Activated naive CD4-positive, alpha-beta T cell treated with anti-CD3 and anti-CD28 coated beads, Interleukin-2, amount 50 U/mL, for 16 hours (primary cell): ENCODE measurements at regions not wholly inside any gene's neighbourhood (a gene's known extent, or its start where the extent isn't known, plus 50 kb on each side); places are given as distances from the start of the nearest gene placed in this dataset.

ENCODE experiments used
- DNase-seq: peaks from one replicate; pipeline ENCODE4 v3.0.0-alpha.2; 2020

DNA sequence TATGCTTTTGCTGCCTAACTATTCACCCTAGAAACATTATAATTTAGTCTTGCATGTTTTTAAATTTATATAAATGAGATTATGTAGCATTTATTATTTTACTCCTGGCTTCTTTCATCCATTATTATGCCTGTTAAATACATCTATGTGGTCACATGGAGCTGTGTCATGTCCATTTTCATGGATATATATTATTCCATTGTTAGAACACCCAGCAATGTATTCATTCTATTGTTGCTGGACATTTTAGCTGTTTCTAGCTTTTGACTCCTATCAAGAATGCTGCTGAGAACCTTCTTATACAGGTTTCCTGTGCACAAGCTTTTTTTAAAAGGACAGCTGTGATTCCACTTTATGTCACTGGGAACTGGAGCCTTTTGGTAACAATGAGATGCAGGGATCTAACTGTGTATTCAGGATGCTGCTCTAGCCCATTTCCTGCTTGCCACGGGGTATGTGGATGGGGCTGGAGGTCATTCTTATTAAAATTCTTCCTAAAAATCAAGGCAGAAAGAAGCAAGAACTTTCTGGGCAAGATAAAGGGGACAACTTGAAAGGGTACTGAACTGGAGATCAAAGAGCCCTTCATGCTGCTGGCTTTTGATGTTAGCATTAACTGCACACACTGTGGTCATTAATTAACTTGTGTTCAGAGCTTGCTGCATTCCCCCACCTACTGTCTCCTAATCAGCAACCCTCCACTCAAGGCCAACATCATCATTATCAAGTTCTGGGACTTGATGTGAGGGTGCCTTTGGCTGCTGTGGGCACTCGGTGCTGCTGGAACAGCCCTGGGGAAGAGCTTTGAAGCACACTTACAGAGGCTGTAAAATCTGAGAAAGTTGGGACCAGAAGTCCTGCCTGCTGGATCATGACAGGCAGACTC, 96.6 kb upstream of the AKIRIN2 start:
- DNase-seq, result no peak

DNA sequence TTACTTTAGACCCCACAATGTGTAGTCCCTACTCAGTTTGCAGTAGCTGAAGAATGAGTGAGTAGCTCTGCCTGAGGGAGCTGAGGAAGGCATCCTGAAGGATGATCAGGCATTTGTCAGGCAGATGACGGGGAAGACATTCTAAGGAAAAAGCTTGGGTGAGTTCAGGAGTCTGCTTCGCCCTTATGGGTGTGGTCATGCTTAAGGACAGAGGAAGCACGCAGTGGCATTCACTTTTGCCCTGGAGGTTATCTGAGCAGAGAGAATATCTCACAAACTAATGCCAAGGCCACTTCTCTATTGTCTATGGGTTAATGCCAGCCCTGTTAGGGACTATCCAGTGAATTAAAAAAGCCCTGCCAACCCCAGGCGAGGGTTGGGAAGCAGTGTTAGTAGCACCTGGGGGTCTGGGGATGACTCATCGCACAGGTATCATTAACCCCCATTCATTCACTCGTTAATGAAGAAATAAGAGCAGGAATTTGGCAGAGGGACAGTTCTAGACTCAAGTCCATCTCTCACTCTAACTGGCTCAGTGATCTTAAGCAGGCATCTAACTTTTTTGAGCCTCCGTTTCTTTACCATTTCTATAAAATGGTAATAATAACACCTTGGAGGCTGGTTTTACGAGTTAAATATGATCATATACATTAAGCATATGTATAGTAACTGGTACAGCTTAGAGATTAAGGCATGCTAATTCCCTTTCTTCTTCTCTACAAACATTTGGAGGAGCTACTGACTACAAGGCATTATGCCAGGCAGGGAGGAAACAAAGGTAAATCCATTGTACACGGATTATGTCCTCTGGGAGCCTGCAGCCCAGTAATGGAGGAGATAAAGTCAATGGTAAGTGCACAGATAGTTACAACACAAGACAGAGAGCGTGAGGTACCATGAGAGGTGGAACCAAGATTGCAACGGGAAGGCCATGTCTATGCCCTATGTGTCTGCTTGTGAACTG, 93.2 kb upstream of the AKIRIN2 start:
- no peak for DNase-seq

GRCh38 chr6:87793315-87793714, 91.3 kb upstream of the AKIRIN2 start:
- no peak for DNase-seq

DNA sequence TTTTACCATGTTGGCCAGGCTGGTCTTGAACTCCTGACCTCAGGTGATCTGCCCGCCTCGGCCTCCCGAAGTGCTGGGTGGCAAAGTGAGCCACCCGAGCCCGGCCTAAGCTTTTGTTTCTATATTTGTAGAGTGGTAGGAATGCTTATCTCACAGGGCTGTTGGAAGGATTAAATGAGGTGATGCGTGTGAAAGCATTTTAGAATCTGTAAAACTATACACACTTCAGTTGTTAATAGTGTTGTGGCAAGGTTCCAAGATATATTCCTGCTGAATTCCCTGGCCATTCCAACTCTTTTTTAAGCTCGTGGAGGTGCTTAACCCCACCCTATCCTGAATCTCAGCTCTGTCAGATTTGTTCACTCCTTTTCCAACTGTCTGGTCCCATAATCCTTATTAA, 89.9 kb upstream of the AKIRIN2 start:
- DNase-seq, result no peak

DNA sequence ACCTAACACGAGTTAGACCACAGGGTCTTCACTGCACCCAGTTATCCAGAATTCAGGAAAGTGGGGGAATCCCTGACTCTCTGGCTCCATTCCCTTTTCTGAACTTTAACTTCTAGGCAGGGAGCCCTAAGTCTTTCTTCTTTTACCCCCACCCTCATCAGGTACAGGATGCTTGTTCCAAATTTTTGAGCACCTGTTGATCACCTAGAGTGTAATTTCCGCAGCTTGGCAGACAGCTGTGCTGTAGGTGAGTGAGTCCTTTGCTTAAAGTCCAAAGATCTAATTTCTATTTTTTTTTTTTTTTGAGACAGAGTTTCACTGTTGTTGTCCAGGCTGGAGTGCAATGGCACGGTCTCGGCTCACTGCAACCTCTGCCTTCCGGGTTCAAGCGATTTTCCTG, 89.5 kb upstream of the AKIRIN2 start:
- DNase-seq, result no peak

DNA sequence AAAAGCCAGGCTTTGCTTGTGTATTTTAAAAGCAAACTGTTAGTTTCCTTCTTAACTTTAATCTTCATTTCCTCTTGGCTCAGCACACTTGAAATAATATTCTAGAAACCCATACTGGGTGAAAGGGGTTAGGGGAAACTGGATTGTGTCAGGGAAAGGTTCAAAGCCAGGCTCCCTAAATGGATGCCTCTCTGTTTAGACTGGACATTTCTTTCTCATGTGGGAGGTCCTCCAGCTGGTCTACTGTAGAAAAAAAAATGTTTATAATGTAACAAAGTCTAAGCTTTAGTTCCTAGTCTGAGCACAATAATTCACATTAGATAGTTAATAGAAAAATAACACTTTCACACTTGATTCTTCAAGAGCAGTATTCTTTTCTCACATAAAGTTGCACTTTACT, 89.0 kb upstream of the AKIRIN2 start:
- DNase-seq, result no peak

DNA sequence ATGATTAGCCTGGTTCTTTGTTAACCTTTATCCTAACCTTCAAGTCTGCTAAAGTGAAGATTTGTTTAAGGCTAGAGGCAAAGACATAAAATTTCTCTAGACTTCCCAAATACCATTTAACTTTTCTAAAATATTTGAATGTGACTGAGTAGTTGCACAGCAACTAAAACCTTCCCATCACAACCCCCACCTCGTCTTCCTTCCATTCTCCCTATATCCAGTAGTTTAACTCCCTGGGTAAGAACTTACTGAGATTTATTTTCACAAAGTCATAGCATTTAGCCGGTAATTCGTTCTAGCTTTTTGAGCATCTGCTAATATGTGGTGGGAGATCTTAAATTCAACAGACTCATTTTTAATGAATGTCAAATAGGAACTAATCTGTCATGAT, 87.9 kb upstream of the AKIRIN2 start:
- no peak for DNase-seq

DNA sequence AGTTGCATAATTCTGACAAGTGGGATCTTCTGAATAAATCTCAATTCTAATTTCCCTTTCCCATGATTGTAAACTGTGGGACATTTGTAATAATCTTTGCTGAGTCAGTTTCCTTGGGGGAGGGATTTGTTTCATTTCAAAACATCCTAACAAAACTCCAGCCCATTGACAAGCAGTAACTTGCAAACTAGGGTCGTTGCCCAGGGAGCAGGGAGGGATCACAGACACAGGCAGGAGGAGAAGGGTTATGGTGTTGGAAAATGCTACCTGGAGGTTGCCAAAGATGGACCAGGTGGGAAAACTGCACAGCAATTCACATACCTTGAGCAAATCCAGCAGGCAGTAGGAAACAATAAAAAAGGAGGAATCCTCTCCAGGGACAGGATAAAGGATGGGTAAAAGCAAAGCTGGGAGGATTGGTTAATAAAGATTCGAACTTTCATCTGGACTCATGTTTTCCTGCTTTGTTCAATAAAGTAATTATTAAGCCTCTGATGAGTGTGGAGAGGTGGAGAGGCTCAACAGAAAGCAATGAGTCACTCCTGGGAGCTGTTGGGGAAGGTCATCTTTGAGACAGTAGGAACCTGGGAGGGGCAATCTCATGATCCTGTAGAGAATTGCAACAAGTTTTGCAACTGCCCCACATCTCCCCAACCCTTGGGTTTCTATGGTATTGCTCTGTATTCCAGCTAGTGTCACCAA, 87.3 kb upstream of the AKIRIN2 start:
- DNase-seq, result no peak

DNA sequence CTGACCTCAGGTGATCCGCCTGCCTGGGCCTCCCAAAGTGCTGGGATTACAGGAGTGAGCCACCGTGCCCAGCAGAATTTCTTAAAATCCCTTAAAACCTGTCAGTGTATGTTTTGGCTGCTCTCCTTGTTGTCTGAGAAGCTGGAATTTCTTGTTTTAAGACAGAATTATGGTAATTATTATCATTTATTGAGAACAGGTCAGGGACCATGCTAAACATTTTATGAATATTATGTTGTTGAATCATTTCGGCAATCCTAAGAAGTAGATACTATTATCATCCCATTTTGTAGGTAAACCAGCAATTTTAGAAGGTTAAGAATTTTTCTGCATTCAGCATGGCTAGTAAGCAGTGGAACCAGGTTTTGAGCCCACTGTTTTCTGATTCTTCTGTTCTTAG, 86.1 kb upstream of the AKIRIN2 start:
- no peak for DNase-seq

GRCh38 chr6:87785229-87785862, 83.3 kb upstream of the AKIRIN2 start:
- DNase-seq, result no peak

DNA sequence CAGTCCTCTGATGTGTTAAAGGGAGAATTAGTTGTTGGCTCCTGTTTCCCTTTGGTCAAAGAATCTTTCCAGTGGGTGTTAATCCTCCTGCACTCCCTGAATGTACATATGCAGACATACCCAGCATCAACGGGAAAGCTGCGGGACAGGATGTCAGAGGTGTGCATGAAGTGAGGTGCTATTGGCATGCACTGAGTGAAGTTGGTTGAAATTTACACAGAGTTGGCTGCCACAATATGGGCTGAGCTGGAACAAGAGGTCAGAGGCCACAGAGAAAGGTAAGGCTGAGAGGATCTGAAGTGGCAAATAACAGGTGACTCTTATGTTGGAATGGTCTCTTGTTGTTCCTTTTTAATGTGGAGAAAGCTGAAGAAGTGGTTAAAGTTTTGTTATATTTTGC, 82.7 kb upstream of the AKIRIN2 start:
- DNase-seq, result no peak

GRCh38 chr6:87784051-87784450, 82.0 kb upstream of the AKIRIN2 start:
- no peak for DNase-seq

GRCh38 chr6:87779542-87779941, 77.5 kb upstream of the AKIRIN2 start:
- no peak for DNase-seq

DNA sequence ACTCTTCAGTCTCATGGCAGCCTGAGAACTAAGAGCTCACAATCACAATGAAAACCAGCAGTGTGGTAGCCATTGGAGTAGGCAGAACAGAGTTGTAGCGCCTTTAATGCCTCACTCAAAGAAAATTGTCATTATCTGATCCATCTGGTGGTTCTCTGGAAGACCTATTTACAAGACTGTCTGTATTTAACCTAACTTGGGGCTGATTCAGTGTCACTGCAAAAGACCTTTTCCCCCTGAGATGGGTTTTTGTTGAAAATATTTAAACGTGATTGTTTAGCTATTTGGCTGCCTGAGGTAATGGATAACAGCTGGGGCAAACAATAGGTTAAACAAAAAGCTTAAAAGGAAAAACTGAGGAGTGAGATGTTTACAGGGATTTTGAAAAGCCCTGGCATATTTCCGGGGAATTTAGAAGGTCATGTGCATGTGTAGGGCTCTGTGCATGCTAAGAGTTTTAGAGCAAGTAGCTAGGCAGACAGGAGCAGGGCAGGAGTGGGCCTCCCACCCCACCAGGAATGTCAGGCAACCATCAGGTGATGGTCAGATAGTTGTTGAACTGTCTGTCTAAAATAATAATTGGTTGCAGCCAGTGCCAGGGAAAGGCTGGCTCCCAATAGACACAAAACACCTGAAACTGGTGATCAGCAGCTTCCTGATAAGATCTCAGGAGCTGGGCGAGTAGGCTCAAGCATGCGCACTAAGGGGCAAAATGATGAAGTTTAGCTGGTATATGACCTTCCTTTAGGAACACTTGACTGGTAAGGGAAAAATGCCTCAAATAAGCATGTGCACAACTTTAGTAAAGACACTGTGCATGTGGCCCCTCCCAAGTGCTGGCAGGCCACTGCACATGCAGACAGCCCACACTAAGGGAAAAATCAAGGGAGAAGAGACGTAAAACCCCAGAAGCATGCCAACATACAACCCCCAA, 70.8 kb upstream of the AKIRIN2 start:
- no peak for DNase-seq

GRCh38 chr6:87767478-87767877, 65.4 kb upstream of the AKIRIN2 start:
- DNase-seq, result no peak

DNA sequence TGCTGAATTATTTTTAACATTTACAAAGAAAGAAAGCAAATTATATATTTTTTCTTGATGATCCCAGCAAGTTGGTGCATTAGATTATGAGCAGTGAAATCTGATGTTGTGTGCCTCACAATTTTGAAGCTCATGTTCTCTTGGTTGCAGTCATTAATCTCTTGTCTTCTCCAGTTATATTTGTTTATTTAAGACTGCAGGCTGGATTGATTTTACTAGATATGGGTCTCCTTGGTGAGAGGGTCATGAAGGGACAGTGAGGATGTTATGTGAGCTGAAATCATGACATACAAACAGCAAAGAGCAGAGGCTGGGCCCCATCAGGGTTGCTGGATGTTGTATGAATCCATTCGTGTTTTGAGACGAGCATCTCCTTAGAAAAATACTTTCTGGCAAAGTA, 64.2 kb upstream of the AKIRIN2 start:
- DNase-seq, result no peak

DNA sequence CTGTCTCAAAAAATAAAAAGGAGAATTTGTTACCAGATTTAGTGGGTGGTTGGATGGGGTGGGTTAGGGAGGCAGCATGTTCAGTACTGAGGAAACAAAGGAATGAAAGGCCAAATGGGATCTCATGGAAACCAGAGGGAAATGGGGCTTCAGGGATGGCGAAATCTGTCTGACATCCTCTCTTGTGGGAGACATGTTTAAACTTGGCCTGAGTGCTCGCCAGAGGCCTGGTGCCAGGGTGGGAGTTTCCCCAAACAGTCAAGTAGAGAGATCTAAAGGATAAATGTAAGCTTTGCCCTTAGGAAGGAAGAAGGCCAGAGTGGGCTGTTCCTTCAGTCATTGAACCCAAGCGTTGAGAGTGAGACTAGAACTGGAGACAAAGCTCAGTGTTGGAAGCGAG, 61.9 kb upstream of the AKIRIN2 start:
- no peak for DNase-seq

DNA sequence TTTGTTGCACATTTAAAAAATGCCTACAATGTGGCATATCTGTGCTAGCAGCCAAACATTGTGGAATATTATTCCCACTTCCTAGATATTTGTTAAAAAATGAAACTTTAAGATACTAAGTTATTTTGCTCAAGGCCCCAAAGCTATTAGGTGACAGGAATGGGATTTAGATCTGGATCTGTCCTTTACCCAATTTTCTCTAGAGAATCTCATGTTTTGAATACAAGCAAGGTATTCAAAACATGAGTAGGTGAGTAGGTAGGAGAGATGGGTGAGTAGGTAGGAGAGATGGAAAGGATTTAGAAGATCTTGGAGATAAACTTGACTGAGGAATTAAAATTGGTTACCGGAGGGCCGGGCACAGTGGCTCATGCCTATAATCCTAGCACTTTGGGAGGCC, 61.2 kb upstream of the AKIRIN2 start:
- DNase-seq, result no peak

DNA sequence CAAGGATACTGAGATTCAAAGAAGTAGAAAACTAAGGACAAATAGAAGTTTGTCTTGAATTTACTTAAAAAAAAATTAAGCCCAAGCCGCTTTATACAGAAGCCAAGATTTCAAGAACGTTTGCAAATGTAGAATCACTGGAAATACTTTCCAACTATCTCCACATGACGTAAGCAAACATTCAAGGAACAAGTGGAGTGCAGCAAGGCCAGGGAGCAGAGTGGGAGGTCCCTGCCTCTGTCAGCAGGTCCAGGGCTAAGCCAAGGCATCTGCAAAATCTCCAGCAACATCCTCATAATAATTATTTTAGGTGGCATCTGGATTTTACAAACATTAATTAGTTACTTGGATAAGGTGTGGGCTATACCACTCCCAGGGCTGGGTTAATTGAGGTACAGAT, 60.1 kb upstream of the AKIRIN2 start:
- DNase-seq, result no peak

DNA sequence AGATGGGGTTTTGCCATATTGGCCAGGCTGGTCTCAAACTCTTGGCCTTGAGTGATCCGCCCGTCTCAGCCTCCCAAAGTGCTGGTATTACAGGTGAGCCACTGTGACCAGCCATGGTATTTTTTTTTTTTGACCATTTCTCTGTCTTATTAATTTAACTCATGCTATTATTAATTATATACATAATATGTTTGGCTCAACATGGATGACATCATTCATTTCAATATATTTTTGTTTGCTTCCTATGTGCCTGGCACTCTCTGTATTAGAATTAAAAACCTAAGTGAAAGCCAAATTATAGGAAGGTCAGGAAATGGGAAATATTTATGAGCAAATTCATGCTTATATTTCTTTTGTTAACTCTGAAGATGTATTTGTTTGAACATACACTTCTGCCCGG, 55.8 kb upstream of the AKIRIN2 start:
- no peak for DNase-seq

DNA sequence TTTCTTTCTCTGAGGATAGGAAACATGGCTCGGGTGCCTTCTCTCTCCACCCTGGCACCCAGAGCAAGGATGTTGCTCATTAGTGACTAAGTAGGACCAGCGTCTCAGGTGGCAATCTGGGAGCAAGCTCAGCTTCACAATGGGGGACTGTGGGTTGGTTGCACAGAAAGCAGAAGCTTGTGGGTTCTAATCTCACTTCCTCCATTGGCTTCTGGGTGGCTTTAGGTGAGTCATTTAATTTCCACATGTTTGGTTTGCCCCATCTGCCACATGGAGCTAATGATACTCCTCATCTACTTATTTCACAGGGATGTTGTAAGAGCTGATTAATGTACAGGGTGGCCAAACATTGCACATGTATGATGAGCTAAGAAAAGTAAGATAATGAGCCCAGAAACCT, 54.8 kb upstream of the AKIRIN2 start:
- no peak for DNase-seq
